ENCODE measurements at regions not wholly inside any gene's neighbourhood (a gene's known extent, or its start where the extent isn't known, plus 50 kb on each side); places are given as distances from the start of the nearest gene placed in this dataset.
"Not testable (repeated sequence)": the region's sequence is repeated elsewhere in the genome, so short reads cannot be mapped to it uniquely, and the experiment has no call there.

GRCh38 chr1:8169364-8170058, 143.4 kb upstream of the ERRFI1 start:
- DNase-seq (ENCODE audit: low read depth): peak; percentile 24

- DNase-seq (ENCODE audit: low read depth): no peak
Observed at GRCh38 chr1:8167936-8168335, 141.8 kb upstream of the ERRFI1 start.

GRCh38 chr1:8166406-8166805, 140.3 kb upstream of the ERRFI1 start:
- no peak for DNase-seq (ENCODE audit: low read depth)

DNA sequence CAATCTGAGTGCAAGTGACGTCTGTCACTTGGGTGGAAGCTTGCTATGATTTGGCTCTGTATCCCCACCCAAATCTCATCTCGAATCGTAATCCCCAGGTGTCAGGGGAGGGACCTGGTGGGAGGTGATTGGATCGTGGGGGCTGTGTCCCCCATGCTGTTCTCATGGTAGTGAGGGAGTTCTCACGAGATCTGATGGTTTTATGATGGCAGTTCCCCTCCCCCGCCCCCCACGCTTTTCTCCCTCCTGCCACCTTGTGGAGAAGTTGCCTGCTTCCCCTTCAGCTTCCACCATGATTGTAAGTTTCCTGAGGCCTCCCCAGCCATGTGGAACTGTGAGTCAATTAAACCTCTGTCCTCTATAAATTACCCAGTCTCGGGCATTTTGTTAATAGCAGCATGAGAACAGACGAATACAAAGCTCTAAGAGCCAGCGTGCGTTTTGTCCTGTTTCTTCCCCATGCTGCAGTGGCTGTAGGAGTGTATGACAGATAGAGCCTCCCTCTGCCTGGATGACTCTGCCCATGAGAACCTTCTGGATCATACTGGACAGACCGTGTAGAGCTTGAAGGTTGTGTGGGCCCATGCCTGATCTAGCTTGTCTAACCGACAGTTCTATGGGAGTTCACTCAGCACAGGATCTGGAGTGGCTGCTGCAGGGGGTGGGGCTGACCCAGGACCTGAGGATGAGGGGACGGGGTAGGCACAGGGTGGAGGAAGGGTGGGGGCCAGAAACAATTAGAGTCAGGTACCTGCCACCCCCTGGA, 139.7 kb upstream of the ERRFI1 start:
- DNase-seq (ENCODE audit: low read depth): peak; percentile 18

- DNase-seq (ENCODE audit: low read depth): no peak
Observed at GRCh38 chr1:8164670-8165069, 138.6 kb upstream of the ERRFI1 start.

GRCh38 chr1:8163039-8163438, 136.9 kb upstream of the ERRFI1 start:
- DNase-seq (ENCODE audit: low read depth): no peak

- DNase-seq (ENCODE audit: low read depth): no peak
Observed at GRCh38 chr1:8162168-8162567, 136.1 kb upstream of the ERRFI1 start.

DNA sequence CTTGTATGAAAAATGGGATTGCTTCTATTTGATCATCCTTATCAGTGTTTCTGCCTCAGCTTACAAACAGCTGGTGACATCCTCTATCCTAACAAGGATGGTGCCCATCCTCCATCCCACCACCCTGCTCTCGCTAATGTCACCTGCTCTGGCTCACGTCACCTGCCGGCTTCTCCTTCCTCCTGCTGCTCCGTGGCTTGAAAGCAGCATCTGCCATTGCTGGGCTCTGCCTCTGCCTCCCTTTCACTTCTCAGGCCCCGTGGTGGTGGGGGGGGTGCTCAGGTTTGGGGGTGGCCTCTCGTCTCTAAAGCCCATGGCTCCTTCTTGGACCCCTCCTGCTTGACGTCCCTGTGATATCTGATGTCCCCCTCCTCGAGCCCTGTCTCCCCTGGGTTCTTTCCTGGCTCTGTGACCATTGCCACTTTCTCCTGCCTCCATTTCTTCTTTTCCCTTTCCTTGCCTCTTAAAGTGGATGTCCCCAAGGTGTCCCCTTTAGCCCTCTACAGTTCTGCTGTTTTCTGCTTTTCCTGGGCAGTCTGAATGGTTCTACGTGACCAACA, 135.5 kb upstream of the ERRFI1 start:
- no peak for DNase-seq (ENCODE audit: low read depth)

GRCh38 chr1:8159470-8160024, 133.4 kb upstream of the ERRFI1 start:
- DNase-seq (ENCODE audit: low read depth): no peak

DNA sequence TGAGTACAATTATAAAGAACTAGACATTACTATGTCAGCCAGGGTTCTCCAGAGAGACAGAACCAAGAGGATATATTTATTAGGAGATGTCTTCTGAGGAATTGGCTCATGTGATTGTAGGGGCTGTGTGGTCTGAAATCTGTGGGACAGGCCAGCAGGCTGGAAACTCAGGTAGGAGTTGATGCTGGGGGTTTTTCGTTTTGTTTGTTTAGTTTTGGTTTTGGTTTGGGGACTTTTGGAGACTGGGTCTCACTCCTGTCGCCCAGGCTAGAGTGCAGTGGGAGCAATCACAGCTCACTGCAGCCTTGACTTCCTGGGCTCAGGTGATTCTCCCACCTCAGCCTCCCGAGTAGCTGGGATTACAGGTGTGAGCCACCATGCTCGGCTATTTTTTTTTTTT, 132.9 kb upstream of the ERRFI1 start:
- no peak for DNase-seq (ENCODE audit: low read depth)

DNA sequence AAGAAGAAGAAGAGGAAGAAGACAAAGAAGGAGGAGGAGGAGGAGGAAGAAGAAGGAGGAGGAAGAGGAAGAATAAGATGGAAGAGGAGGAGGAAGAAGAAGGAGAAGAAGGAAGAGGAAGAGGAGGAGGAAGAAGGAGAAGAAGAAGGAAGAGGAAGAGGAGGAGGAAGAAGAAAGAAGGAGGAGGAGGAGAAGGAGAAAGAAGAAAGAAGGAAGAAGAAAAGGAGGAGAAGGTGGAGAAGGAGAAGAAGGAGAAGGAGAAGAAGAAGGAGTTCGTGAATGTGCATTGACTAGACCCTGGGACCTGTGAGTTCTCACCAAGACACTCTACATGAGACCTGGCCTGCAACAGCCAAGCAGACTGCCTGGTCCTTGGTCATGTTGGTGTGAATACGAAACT, 131.7 kb upstream of the ERRFI1 start:
- no peak for DNase-seq (ENCODE audit: low read depth)

DNA sequence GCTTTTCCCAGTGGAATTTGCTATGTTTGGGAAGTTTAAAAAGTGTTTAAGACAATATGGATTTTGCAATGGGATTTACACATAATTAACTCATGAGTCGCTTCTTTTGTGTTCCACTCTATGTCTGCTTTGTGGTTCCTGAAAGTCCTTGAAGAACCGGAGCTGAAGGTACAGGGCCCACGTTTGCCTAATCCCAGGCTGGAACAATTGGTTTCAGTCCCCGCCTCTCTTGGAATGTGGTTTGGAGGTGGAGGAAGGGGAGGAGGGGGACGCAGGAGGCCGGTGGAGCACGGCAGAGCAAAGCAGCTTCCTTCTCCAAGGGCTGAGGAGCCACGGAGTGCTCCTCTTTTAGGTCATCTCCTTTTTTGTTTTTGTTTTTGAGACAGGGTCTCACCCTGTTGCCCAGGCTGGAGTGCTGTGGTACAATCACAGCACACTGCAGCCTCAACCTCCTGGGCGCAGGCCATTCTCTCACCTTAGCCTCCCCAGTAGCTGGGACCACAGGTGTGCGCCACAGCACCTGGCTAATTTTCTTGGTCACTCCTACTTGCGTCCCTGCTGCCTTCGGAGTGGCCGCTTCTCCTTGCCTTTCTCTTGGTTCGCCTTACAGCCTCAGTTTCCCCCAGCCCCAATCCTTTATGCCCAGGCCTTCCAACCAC, 129.5 kb upstream of the ERRFI1 start:
- DNase-seq (ENCODE audit: low read depth): no peak

DNA sequence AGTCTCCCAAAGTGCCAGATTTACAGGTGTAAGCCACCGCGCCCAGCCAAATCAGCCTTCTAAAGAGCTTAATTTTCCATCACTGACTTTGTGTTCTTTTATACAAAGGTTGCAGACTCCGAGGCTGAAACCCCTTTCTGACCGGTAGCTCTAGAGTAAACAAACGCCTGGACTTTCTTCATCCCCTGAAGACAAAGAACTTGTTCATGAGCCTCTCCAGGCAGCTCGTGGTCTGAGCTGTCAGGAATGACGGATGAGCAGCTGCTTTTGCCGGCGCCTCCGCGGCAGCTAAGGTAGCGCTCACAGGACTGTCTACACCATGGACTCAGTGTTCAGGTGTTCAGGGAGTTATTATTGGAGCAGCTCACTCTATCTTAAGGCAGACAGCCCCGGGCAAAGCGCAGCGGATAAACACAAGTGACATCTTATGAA, 128.5 kb upstream of the ERRFI1 start:
- DNase-seq (ENCODE audit: low read depth): no peak

- DNase-seq (ENCODE audit: low read depth): no peak
Observed at GRCh38 chr1:8153961-8154360, 127.9 kb upstream of the ERRFI1 start.

GRCh38 chr1:8152731-8153702, 126.9 kb upstream of the ERRFI1 start:
- no peak for DNase-seq (ENCODE audit: low read depth)

DNA sequence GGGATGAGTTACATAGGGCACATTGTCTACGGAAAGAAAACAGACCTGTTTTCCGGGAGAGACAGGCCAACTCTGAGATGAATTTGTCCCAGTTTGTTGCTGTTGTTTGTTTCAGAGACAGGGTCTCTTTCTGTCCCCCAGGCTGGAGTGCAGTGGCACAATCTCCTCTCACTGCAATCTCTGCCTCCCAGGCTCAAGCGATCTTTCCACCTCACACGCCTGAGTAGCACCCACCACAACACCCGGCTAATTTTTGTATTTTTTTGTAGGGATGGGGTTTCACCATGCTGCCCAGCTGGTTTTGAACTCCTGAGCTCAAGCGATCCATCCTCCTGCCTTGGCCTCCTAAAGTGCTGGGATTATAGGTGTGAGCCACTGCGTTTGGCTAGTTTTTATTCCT, 125.5 kb upstream of the ERRFI1 start:
- DNase-seq (ENCODE audit: low read depth): no peak

DNA sequence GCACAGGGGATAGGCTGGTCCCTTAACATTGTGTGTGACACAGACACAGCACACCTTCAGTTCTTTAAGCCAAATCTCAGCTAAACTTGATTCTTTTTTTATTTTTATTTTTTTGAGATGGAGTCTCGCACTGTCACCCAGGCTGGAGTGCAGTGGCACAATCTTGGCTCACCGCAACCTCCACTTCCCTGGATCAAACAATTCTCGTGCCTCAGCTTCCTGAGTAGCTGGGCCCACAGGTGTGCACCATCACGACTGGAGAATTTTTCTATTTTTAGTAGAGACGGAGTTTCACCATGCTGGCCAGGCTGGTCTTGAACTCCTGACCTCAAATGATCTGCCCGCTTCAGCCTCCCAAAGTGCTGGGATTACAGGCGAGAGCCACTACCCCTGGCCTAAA, 123.6 kb upstream of the ERRFI1 start:
- not testable (repeated sequence) for DNase-seq (ENCODE audit: low read depth)

DNA sequence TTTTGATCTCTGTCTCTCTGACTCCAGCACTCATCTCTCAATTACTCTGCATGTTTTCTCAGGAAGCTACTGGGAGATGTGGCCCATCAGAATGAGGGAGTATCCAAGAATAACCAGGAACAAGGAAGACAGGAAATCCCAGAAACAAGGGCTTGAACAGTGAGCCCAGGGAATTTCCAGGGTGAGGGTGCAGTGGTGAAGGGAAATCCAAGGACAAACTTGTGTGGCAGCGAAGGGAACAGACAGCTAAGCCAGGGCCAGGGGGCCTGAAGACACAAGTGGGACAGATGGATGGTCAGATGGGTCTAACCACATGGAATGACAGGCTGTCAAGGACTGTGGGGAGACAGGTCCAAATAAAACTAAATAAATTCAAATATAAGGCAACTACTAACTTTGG, 121.8 kb upstream of the ERRFI1 start:
- DNase-seq (ENCODE audit: low read depth): no peak

GRCh38 chr1:8146257-8146855, 120.2 kb upstream of the ERRFI1 start:
- no peak for DNase-seq (ENCODE audit: low read depth)

DNA sequence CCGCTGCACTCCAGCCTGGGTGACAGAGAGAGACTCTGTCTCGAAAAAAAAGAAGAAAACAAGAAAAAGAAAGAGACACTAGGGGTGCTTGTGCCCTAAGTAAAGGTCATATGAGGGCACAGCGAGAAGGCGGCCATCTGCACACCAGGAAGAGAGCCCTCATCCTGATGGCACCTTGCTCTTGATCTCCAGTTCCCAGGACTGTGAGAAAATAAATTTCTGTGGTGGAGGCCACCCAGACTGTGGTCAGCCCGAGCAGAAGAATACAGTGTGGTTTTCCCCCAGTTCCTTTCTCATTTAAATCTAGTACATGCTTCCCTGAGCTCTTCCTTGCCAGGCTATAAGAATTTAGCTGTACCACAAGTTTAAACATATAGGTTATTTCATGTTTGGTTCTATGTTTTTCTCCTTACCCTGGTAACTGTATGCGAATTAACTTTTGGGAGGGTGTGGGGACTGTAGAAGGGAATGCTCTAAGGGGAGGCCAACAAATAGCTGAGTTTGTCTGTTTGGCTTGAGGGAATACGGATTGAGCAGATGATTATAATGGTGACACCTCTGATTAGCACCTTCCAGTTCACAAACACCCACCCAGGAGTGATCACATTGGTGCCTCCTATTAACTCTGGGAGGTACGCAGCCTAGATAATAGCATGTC, 119.6 kb upstream of the ERRFI1 start:
- DNase-seq (ENCODE audit: low read depth): no peak

Data from CMK (cell line).